GM21529 (cell line): ENCODE measurements at regions not wholly inside any gene's neighbourhood (a gene's known extent, or its start where the extent isn't known, plus 50 kb on each side); places are given as distances from the start of the nearest gene placed in this dataset.

ENCODE experiments used
- ATAC-seq: cut with Tn5 transposase; IDR thresholded peaks from one replicate; pipeline ENCODE4 v1.9.1; 2021; ENCODE audit not compliant: unreplicated experiment

DNA sequence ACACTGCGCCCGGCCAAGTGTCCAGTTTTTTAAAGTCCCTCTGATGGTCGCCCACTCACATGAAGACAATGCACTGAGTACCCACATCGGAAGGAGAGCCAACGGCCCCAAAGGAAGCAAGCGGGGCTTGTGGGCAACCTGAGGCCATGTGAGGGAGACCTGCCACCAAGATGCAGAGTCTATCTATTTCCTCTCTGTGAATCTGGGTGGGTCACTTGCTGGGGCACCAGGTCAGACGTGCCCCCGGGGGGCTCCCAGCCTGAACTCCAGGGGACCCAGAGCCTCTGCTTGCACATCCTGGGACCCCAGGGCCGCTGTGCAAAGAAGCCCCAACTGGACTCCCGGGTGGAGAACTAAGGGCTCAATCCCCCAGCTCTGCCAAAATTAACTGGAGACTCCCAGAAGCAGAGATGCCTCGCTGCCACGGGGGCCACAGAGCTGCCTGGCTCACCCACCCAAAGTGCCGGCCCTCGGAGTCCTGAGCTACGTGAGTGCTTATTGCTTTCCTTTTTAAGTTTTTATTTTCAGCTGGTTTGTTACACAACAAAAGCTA is 106.4 kb downstream of the BRD1 start:
- ATAC-seq = no peak

DNA sequence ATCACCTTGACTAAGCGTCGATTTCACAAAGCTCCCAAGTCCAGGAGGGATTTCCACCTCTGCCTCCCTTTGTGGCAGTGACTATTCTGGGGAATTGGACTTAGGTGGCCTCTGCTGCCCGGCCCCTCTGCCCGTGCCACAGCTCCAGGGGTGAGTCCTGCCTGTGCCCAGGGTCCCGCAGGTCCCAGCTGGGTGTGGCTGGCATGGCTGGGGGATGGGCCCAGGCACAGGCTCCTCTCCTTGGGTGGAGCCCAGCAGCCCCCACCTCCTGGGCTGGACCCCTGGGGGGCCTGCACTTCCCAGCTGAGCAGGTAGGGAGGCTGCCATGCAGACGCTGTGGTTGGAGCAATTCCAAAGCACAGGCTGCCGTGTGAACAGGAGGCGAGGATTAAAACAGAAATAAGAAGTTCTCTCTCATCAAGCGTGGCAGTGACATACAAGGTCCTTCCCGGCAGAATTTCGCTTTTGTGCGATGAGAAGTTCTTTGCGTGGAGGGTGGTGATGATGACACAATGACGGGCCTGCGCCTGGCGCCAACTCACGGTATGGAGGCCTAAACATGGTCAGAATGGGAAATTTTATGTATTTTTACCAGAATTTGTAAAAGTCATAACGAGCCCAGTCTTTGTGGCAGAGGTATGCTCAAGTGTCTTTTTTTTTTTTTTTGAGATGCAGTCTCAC is 107.3 kb downstream of the BRD1 start:
- ATAC-seq = no peak

- ATAC-seq = no peak
Measured at GRCh38 chr22:49719046-49719445, 108.6 kb downstream of the BRD1 start.

- no peak for ATAC-seq
Measured at GRCh38 chr22:49718396-49718795, 109.3 kb downstream of the BRD1 start.

DNA sequence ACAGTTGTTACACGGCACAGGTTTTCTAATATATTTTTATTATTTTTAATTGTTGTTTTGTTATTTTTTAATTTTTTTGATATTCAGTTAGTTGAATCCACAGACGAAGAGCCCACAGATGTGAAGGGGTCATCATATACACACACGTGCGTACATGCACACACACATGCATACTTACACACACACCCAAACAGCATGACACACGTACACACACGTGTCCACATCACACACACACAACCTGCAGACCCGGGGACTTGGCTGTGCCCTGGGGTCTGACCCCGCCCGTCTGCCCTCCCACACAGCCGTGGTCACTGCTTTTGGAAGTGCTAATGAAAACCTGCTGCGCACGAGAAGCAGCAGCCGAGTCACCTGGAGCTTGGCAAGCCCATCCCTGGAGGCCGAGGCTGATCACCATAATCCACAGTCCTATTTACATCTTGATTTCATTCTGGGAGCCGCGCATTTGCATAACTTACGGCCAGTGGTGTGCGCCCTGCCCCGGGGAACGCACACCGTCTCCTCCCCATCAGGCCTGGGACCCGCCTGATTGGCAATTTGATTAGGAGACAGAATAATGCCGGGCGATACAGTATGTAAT is 110.3 kb downstream of the BRD1 start:
- no peak for ATAC-seq

- ATAC-seq = no peak
Measured at GRCh38 chr22:49716441-49716840, 111.2 kb downstream of the BRD1 start.

- ATAC-seq = no peak
Measured at GRCh38 chr22:49715450-49715849, 112.2 kb downstream of the BRD1 start.

GRCh38 chr22:49713003-49713402 is 114.7 kb downstream of the BRD1 start:
- ATAC-seq = no peak

- ATAC-seq = no peak
Measured at GRCh38 chr22:49712195-49712791, 115.4 kb downstream of the BRD1 start.

DNA sequence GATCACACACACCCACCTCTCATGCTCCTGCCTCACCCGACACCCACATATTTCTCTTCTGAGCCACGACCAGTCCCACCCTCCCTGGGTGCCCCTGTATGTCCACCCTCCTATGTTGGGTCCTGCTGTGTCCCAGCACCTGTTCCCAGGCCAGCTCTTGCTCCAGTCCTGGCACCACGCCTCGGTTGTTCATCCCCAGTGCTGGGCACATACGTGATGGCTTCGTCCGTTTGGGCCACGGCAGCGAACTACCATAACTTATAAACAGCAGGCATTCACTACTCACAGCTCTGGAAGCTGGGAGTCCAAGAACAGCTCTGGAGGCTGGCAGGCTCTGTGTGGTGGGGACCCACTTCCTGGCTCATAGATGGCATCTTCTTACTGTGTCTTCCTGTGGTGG is 116.9 kb downstream of the BRD1 start:
- no peak for ATAC-seq

GRCh38 chr22:49709464-49709863 is 118.2 kb downstream of the BRD1 start:
- no peak for ATAC-seq

- ATAC-seq = no peak
Measured at GRCh38 chr22:49705972-49706352, 121.7 kb downstream of the BRD1 start.

DNA sequence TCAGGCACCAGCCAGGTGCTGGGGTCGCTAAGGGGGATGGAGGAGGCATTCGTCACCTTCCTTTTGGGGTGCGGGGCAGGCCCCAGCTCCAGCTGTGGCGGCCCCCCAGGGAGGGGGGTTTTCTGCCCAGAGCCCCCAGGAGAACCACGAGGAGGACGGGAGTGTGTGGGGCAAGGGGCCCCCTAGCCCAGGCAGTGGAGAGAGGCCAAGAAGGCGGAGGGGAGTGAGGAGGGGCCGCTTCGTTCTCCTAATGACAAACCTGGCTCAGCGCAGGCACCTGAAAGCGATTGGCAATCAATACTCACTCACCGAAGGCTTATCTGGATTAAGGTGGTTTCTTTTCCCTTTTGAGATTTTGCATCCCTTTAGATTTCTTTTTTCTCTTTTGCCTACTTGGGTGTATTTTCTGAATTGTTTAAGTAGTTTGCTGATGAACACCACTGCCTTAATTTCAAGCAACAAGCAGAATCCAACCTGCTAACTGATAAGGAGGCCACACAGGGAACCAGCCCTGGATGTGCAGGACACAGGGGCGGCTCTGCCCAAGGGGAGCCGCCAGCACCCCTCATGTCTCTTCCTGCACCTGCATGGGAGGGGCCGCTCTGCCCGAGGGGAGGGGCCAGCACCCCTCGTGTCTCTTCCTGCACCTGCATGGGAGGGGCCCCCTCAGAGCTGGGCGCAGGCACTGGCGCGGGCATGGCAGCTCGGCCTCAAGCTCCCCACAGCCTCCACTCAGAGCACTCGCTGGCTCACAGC is 122.3 kb downstream of the BRD1 start:
- ATAC-seq = no peak

GRCh38 chr22:49704345-49705215 is 123.1 kb downstream of the BRD1 start:
- no peak for ATAC-seq

DNA sequence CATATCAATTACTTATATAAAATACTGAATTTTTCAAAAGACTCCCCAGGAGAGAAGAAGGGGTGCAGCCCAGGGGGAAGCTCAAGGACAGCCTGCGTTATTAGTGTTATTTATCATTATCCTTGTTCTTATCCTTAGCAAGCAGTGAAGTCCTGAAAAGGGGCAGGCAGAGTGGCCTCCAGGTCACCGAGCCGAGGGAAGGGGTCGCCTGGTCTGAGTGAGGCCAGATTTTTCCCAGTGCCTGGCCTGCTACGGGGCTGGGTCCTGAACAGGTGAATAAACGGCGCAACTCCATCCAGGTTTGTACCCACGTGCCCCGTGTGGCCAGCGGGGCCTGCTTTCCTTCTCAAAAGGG is 123.7 kb downstream of the BRD1 start:
- no peak for ATAC-seq

DNA sequence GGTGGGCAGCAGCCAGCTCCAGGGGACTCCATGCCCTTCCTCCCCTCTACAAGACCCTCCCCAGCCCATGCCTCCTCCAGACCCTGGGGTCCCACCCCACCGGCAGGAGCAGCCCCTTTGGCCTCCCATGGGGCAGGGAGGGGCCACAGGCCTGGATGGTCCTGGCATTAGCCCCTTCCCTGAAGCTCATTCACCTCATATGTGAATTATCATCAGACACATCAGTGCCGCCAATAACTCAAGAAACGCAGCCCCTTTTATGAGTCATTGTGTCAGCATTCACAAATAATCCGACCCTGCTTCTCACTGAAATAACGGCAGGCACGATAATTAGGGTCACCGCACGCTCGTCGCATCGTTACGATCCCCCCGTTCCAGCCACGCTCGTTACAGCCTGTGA is 124.2 kb downstream of the BRD1 start:
- no peak for ATAC-seq

- ATAC-seq = no peak
Measured at GRCh38 chr22:49702068-49702397, 125.6 kb downstream of the BRD1 start.

- no peak for ATAC-seq
Measured at GRCh38 chr22:49701380-49702067, 126.1 kb downstream of the BRD1 start.

GRCh38 chr22:49699928-49700498 is 127.7 kb downstream of the BRD1 start:
- ATAC-seq = no peak

DNA sequence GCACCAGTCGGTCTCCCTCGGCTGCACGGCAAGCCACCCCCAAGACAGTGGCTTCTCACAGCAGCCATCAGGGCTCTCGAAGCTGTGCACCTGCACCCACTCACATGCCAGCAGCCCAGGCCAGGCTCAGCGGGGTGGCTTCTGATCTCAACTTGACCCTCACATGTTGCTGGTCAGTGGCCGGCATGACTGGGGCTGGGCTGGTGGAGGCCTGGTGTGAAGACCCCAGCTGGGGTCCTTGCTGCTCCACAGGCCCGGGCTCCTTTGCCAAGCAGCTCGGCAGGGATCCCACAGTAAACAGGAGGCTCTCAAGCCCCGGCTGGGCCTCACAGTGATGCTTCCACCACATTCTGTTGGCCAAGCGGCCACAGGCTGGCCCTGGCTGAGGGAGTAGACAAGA is 128.2 kb downstream of the BRD1 start:
- no peak for ATAC-seq
